Thymus (tissue), 11 donors: ENCODE measurements at regions not wholly inside any gene's neighbourhood (a gene's known extent, or its start where the extent isn't known, plus 50 kb on each side); places are given as distances from the start of the nearest gene placed in this dataset.

Source experiments
- DNase-seq, 9 donors: peaks; one replicate each; pipeline ENCODE4 v3.0.0-alpha.2; 2013; ENCODE audit warnings: low spot score in 9 of 9, low read depth in 6 of 9, missing footprints in 1 of 9
- H3K27ac ChIP-seq, 2 donors: one replicate each; pipeline ENCODE4 v1.5.1; 2013; ENCODE audit warnings: control low read depth in 1 of 2, low read depth in 1 of 2, low read length in 1 of 2, mild to moderate bottlenecking in 1 of 2, moderate library complexity in 1 of 2
- H3K27me3 ChIP-seq, 2 donors: one replicate each; pipeline ENCODE4 v1.5.1; 2013; ENCODE audit warnings: low read length in 1 of 2; ENCODE audit not compliant: control insufficient read depth in 2 of 2, insufficient read depth in 1 of 2
- H3K36me3 ChIP-seq, 2 donors: one replicate each; pipeline ENCODE4 v1.5.1; 2013; ENCODE audit warnings: low read length in 1 of 2, mild to moderate bottlenecking in 1 of 2, moderate library complexity in 1 of 2; ENCODE audit not compliant: control insufficient read depth in 2 of 2, insufficient read depth in 2 of 2
- H3K4me1 ChIP-seq, 2 donors: one replicate each; pipeline ENCODE4 v1.5.1; 2013; ENCODE audit warnings: low read length in 2 of 2; ENCODE audit not compliant: control insufficient read depth in 2 of 2, insufficient read depth in 2 of 2
- H3K4me3 ChIP-seq, 2 donors: one replicate each; pipeline ENCODE4 v1.5.1; 2013; ENCODE audit warnings: low read length in 2 of 2, control low read depth in 1 of 2, mild to moderate bottlenecking in 1 of 2
- H3K9me3 ChIP-seq, 2 donors: one replicate each; pipeline ENCODE4 v1.5.1; 2013; ENCODE audit warnings: low read length in 1 of 2, mild to moderate bottlenecking in 1 of 2; ENCODE audit not compliant: control insufficient read depth in 2 of 2, insufficient read depth in 1 of 2
- WGBS: extraction: QIAGEN DNeasy Blood & Tissue Kit; methylation state at CpG from one replicate; pipeline ENCODE4 v1.1.7; 2013; 5-methylcytosine and 5-hydroxymethylcytosine counted together
- donor health status: healthy.

DNA sequence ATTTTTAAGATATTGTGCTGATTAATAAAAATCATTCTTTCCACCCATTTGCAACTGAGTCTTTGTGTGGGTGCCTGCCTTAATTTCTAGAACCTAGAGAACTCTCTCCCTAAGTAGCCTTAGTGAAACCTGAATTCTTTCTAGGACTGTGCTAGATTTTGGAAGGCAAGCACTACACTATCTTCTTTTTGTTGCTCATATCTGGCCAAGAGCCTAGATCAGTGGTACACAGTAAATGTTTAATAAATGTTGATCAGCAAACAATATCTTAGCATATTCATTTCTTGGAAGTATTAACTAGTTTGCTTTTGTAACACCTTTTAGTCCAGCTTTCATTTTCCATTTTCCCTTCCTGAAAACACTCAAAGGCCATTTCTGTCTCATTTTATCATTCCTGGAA lies 108.5 kb upstream of the CARMIL1 start:
- Histone ChIP-seq H3K27me3 (no peaks in the 10 kb centered on the region), H3K9me3 (no peaks in the 10 kb centered on the region), H3K27ac (no peak overlapping the region), H3K4me1 (peaks cover 13 to 46% of the 10 kb centered on the region in 2 donors), H3K36me3 (no peaks in the 10 kb centered on the region), H3K4me3 (no peak overlapping the region)
- no peak for DNase-seq

DNA sequence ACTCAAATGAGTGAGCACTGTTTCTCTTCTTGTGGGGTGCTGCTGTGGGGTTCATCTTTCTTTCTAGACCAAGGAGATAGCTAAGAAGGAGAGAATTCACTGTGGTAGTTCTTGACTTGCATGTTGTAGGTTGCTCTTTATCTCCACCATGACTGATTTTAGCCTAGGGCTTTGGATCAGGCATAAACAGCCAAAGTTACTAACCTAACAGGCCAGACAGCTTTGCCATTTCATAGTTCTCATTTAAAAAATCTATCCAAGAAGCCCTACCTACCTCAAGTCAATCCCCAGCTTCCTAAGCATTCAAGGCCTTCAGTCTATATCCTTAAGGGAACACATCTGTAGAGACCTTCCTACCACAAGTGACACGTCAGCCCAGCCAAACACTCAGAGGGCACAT lies 107.9 kb upstream of the CARMIL1 start:
- 94% methylated on average over 1 of the region's 1 CpG for WGBS
- no peak overlapping the region for H3K27ac ChIP-seq
- no peaks in the 10 kb centered on the region for H3K36me3 ChIP-seq
- H3K4me3 ChIP-seq = no peak overlapping the region
- H3K27me3 ChIP-seq = no peaks in the 10 kb centered on the region
- H3K4me1 ChIP-seq = peaks cover 10 to 44% of the 10 kb centered on the region in 2 donors
- no peaks in the 10 kb centered on the region for H3K9me3 ChIP-seq
- no peak for DNase-seq

DNA sequence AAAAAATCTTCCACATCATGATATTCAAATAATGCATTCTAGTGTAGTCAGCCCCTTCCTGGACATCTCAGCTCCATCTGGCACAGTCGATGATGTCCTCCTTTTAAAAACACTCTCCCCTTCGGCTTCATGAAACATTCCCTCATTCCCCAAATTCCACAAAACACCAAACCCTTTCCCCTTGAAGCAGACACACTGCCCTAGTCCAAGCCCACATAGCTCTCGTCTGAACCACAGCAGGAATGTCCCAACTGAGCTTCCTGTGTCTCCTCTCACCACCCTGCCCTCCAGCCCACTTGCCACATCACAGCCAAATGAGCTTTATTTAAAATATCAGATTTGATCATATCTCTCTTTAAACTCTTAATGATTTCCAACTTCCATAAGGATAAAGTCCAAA lies 106.4 kb upstream of the CARMIL1 start:
- H3K36me3 ChIP-seq = no peaks in the 10 kb centered on the region
- H3K4me3 ChIP-seq = no peak overlapping the region
- 78% methylated on average over 3 of the region's 3 CpGs for WGBS
- no peak for DNase-seq
- H3K27me3 ChIP-seq = no peaks in the 10 kb centered on the region
- H3K4me1 ChIP-seq = peaks cover 8 to 34% of the 10 kb centered on the region in 2 donors
- no peak overlapping the region for H3K27ac ChIP-seq
- no peaks in the 10 kb centered on the region for H3K9me3 ChIP-seq

DNA sequence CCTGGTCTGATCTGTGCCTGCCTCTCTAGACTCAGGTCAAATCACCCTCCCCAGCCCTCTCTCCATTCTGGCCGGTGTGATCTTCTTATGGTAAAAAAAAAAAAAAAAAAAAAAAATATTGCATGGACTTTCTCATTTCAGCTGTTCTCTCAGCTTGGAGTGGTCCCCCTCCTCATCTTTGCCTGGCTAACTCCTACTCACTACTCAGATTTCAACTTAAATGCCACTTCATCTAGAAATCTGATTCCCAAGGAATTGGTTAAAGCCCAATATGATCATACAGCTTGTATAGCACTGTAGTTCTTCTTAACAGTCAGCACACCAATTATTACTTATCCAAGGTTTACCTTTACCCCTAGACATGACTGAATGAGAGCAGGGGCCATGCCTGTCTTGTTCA lies 105.9 kb upstream of the CARMIL1 start:
- DNase-seq = no peak
- H3K4me3 ChIP-seq = no peak overlapping the region
- H3K4me1 ChIP-seq = peaks cover 9 to 32% of the 10 kb centered on the region in 2 donors
- H3K36me3 ChIP-seq = no peaks in the 10 kb centered on the region
- no peak overlapping the region for H3K27ac ChIP-seq
- WGBS = 93% methylated on average over 1 of the region's 1 CpG
- H3K9me3 ChIP-seq = no peaks in the 10 kb centered on the region
- no peaks in the 10 kb centered on the region for H3K27me3 ChIP-seq

DNA sequence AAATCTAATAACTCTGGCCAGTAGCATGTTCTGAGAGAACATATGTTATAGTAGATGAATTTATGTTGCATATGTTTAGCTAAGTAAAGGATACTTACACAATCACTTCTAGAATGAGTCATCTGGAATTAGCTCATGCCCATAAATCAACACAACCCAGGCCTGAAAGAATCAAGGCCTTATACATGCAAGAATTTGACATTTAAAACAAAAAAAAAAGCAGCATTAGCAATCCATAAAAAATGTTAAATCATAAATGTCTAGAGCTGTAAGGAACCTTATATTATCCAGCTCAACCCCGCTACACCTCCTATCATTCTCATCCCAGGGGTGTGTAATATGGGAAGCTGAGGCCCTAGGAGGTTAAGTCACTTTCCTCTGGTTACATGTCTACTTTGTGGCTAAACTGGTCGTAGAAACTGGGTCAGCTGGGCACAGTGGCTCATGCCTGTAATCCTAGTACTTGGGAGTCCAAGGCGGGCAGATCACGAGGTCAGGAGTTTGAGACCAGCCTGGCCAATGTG lies 105.2 kb upstream of the CARMIL1 start:
- Histone ChIP-seq H3K4me3 (no peak overlapping the region), H3K27ac (no peak overlapping the region), H3K4me1 (peaks cover 11 to 33% of the 10 kb centered on the region in 2 donors), H3K27me3 (no peaks in the 10 kb centered on the region), H3K9me3 (no peaks in the 10 kb centered on the region), H3K36me3 (no peaks in the 10 kb centered on the region)
- DNase-seq = no peak
- 98% methylated on average over 4 of the region's 4 CpGs for WGBS

DNA sequence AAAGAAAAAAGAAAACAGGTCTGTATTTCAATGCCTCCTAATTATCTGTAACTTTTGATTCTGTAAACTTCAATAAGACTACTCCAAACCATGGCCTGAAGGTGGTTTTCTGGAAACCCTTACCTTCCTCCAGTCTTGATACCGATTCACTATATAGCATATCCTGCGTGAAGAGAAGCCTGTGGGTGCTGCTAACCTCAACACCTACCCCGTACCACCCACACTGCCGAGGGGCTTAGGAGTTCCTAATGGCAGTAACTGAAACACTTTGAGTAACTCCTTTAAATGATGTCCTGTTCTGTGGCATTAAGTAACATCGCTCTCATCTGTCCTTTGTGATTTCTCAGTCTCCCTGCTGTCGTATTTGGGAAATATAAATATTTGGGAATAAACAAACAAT lies 104.5 kb upstream of the CARMIL1 start:
- no peak overlapping the region for H3K27ac ChIP-seq
- H3K4me1 ChIP-seq = peaks cover 12 to 34% of the 10 kb centered on the region in 2 donors
- WGBS = 44% methylated on average over 6 of the region's 6 CpGs

DNA sequence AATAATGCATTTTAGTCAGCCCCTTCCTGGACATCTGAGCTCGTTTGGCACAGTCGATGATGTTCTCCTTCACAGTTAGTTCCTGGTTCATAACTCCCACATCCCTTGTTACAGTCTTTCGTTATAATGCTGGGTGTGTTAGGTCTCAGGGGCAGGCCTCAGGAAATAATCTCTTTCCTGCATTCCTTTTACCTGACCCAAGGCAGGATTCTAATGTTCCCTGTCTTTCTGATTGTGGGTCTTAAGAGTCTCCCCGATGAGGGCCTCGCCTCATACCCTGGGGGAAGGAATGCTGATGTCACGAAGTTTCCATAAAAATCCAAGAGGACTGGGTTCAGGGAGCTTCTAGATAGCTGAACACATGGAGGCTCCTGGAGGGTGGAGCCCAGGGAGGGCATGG lies 104.0 kb upstream of the CARMIL1 start:
- Histone ChIP-seq H3K36me3 (no peaks in the 10 kb centered on the region), H3K4me3 (no peak overlapping the region), H3K4me1 (peaks cover 12 to 29% of the 10 kb centered on the region in 2 donors), H3K27me3 (no peaks in the 10 kb centered on the region), H3K27ac (no peak overlapping the region), H3K9me3 (no peaks in the 10 kb centered on the region)
- DNase-seq = no peak
- WGBS = 70% methylated on average over 6 of the region's 6 CpGs

More for the DNA sequence above, 104.5 kb upstream of the CARMIL1 start:
- no peak overlapping the region for H3K4me3 ChIP-seq
- no peak for DNase-seq
- H3K9me3 ChIP-seq = no peaks in the 10 kb centered on the region
- H3K36me3 ChIP-seq = no peaks in the 10 kb centered on the region
- H3K27me3 ChIP-seq = no peaks in the 10 kb centered on the region

DNA sequence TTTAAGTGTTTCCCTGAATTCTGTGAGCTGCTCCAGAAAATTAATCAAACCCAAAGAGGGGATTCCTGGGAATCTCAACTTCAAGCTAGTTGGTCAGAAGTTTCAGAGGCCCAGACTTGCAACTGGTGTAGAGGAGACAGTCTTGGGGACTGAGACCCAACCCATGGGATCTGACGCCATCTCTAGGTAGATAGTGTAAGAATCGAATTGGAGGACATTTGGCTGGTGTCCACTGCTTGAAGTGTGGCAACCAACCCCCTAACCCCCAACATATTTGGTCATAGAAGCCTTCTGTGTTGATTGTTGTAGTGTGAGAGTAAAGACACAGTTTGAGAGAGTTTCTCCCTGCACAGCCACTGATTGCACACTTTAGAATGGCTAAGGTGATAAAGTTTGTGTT lies 103.5 kb upstream of the CARMIL1 start:
- H3K36me3 ChIP-seq = no peaks in the 10 kb centered on the region
- H3K9me3 ChIP-seq = no peaks in the 10 kb centered on the region
- no peak for DNase-seq
- no peak overlapping the region for H3K4me3 ChIP-seq
- no peaks in the 10 kb centered on the region for H3K27me3 ChIP-seq
- peaks cover 12 to 26% of the 10 kb centered on the region in 2 donors for H3K4me1 ChIP-seq
- 84% methylated on average over 2 of the region's 2 CpGs for WGBS
- H3K27ac ChIP-seq = no peak overlapping the region

DNA sequence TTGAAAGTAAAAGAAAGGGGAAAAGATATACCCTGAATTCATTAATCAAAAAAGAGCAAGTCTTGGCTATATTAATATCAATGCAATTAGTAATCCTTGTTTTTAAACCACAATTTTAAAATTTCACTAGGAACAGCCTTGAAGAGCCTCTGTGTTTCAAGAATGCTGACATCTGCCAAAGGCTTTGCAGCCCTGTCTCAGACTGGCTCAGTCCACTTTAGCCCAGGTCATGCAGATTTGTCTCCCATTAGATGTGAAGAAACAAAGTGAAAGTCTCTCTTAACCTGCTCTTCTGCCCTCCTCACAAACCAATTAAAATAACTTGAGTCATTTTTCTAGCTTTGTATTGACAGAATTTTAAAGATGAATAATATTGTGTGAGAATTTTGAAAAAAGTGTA lies 102.7 kb upstream of the CARMIL1 start:
- Histone ChIP-seq H3K27me3 (no peaks in the 10 kb centered on the region), H3K4me1 (peaks cover 12 to 26% of the 10 kb centered on the region in 2 donors), H3K9me3 (no peaks in the 10 kb centered on the region), H3K27ac (no peak overlapping the region), H3K4me3 (no peak overlapping the region), H3K36me3 (no peaks in the 10 kb centered on the region)
- DNase-seq = no peak
